ENCODE measurements at regions not wholly inside any gene's neighbourhood (a gene's known extent, or its start where the extent isn't known, plus 50 kb on each side); places are given as distances from the start of the nearest gene placed in this dataset.

DNA sequence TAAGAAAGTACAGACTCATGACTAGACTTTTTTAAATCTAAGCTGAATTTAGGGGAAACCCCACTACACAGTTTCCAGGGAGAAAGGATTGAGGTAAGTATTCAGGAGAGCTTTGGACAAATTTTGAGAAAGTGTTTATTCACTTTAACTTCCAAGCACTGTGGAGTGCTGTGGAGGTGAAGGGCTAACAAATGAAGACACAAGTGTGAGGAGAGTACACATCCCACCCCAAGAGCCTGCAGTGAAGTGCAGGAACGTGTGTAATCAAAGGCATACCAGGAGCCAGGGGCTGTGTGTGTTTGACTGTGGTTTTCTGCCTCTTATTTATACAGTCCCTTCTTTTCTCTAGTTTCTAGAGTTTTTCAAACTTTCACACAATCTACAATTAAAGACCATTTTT lies 118.3 kb downstream of the CMPK2 start:
- Histone ChIP-seq H3K4me2 (ENCODE audit: low read depth, low read length, poor library complexity, severe bottlenecking) (no peak overlapping the region), H3K27me3 (ENCODE audit: low read length) (no peaks in the 10 kb centered on the region), H2AFZ (ENCODE audit: low read length) (no peak overlapping the region), H3K36me3 (ENCODE audit: insufficient read depth, low read length) (peaks cover 4% of the 10 kb centered on the region; the same call in 1 of the 2 replicates), H3K4me1 (ENCODE audit: low read length) (peaks cover 10% of the 10 kb centered on the region), H3K9ac (ENCODE audit: low read length) (no peak overlapping the region), H3K9me2 (replicated peaks; ENCODE audit: insufficient read depth, low read length) (no peaks in the 10 kb centered on the region), H4K20me1 (ENCODE audit: insufficient read depth, low read depth, low read length) (0 out of 2 replicates have a peak, but pooled peaks cover 4% of the 10 kb centered on the region), H3K27ac (ENCODE audit: low read length) (no peak overlapping the region), H3K4me3 (ENCODE audit: low read length) (no peak overlapping the region), H3K9me3 (ENCODE audit: low read length) (no peaks in the 10 kb centered on the region), H3K79me2 (ENCODE audit: low read length) (no peaks in the 10 kb centered on the region)
- no peak for DNase-seq

DNA sequence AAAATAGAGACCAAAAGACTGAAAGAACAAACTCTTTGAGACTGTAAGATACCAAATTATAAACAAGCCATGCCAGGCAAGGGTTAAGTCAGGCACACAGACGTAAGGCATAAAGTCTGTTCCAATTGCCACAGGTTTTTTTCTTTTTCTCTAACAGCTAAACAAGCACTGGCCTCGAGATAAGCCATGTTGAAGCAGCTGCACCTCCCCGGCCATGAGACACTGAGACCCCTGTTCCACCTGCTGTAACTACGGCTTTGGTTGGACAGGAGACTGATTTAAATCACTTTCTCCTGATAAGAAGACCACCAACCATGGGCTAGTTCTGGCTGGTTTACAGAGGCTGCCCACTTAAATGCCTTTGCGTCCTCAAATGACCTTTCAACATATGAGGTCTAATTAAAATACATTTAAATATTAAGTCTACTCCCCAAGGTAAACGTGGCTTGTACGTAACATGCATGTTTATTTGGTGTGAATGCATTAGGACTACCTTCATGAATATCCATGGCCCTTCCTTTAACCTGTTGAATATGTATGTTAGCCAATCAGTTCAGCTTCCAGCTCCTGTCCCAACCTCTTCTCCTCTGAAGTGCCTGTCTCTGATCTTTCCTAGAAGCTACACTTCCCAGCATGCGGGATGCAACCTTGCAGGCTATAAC lies 117.2 kb downstream of the CMPK2 start:
- no peaks in the 10 kb centered on the region for H3K9me2 ChIP-seq (replicated peaks; ENCODE audit: insufficient read depth, low read length)
- H3K9me3 ChIP-seq (ENCODE audit: low read length) = no peaks in the 10 kb centered on the region
- DNase-seq = no peak
- no peaks in the 10 kb centered on the region for H3K27me3 ChIP-seq (ENCODE audit: low read length)
- H3K9ac ChIP-seq (ENCODE audit: low read length) = no peak overlapping the region
- H3K4me1 ChIP-seq (ENCODE audit: low read length) = peaks cover 10% of the 10 kb centered on the region
- peaks cover 4% of the 10 kb centered on the region; the same call in 1 of the 2 replicates for H3K36me3 ChIP-seq (ENCODE audit: insufficient read depth, low read length)
- no peaks in the 10 kb centered on the region for H3K79me2 ChIP-seq (ENCODE audit: low read length)
- 0 out of 2 replicates have a peak, but pooled peaks cover 4% of the 10 kb centered on the region for H4K20me1 ChIP-seq (ENCODE audit: insufficient read depth, low read depth, low read length)
- no peak overlapping the region for H3K4me2 ChIP-seq (ENCODE audit: low read depth, low read length, poor library complexity, severe bottlenecking)
- H3K27ac ChIP-seq (ENCODE audit: low read length) = no peak overlapping the region
- no peak overlapping the region for H3K4me3 ChIP-seq (ENCODE audit: low read length)
- no peak overlapping the region for H2AFZ ChIP-seq (ENCODE audit: low read length)

- no peaks in the 10 kb centered on the region for H3K9me3 ChIP-seq (ENCODE audit: low read length)
Measured at GRCh38 chr2:6749962-6750361, 115.7 kb downstream of the CMPK2 start.

GRCh38 chr2:6750411-6751158 lies 115.1 kb downstream of the CMPK2 start:
- Histone ChIP-seq H3K36me3 (ENCODE audit: insufficient read depth, low read length) (peaks cover 1% of the 10 kb centered on the region; the same call in 1 of the 2 replicates), H2AFZ (ENCODE audit: low read length) (no peak overlapping the region), H4K20me1 (ENCODE audit: insufficient read depth, low read depth, low read length) (0 out of 2 replicates have a peak, but pooled peaks cover 4% of the 10 kb centered on the region), H3K4me1 (ENCODE audit: low read length) (peaks cover 10% of the 10 kb centered on the region), H3K27me3 (ENCODE audit: low read length) (no peaks in the 10 kb centered on the region), H3K79me2 (ENCODE audit: low read length) (no peaks in the 10 kb centered on the region), H3K4me2 (ENCODE audit: low read depth, low read length, poor library complexity, severe bottlenecking) (no peak overlapping the region), H3K27ac (ENCODE audit: low read length) (no peak overlapping the region), H3K9me3 (ENCODE audit: low read length) (no peaks in the 10 kb centered on the region), H3K4me3 (ENCODE audit: low read length) (no peak overlapping the region), H3K9me2 (replicated peaks; ENCODE audit: insufficient read depth, low read length) (no peaks in the 10 kb centered on the region), H3K9ac (ENCODE audit: low read length) (no peak overlapping the region)
- DNase-seq = no peak

More at GRCh38 chr2:6749962-6750361, 115.7 kb downstream of the CMPK2 start:
- Histone ChIP-seq H3K4me2 (ENCODE audit: low read depth, low read length, poor library complexity, severe bottlenecking) (no peak overlapping the region), H3K9ac (ENCODE audit: low read length) (no peak overlapping the region), H3K27ac (ENCODE audit: low read length) (no peak overlapping the region), H3K79me2 (ENCODE audit: low read length) (no peaks in the 10 kb centered on the region), H3K9me2 (replicated peaks; ENCODE audit: insufficient read depth, low read length) (no peaks in the 10 kb centered on the region), H3K4me1 (ENCODE audit: low read length) (peaks cover 10% of the 10 kb centered on the region), H3K36me3 (ENCODE audit: insufficient read depth, low read length) (peaks cover 4% of the 10 kb centered on the region; the same call in 1 of the 2 replicates), H3K27me3 (ENCODE audit: low read length) (no peaks in the 10 kb centered on the region), H4K20me1 (ENCODE audit: insufficient read depth, low read depth, low read length) (0 out of 2 replicates have a peak, but pooled peaks cover 4% of the 10 kb centered on the region), H3K4me3 (ENCODE audit: low read length) (no peak overlapping the region), H2AFZ (ENCODE audit: low read length) (no peak overlapping the region)
- no peak for DNase-seq

- Histone ChIP-seq H3K4me3 (ENCODE audit: low read length) (no peak overlapping the region), H4K20me1 (ENCODE audit: insufficient read depth, low read depth, low read length) (0 out of 2 replicates have a peak, but pooled peaks cover 4% of the 10 kb centered on the region), H3K36me3 (ENCODE audit: insufficient read depth, low read length) (no peaks in the 10 kb centered on the region; the same call in 1 of the 2 replicates), H3K27me3 (ENCODE audit: low read length) (no peaks in the 10 kb centered on the region), H3K9me2 (replicated peaks; ENCODE audit: insufficient read depth, low read length) (no peaks in the 10 kb centered on the region), H3K4me2 (ENCODE audit: low read depth, low read length, poor library complexity, severe bottlenecking) (no peak overlapping the region), H3K9ac (ENCODE audit: low read length) (no peak overlapping the region), H2AFZ (ENCODE audit: low read length) (no peak overlapping the region), H3K9me3 (ENCODE audit: low read length) (no peaks in the 10 kb centered on the region), H3K4me1 (ENCODE audit: low read length) (0 out of 2 replicates have a peak, but pooled peaks cover 4% of the 10 kb centered on the region), H3K27ac (ENCODE audit: low read length) (no peak overlapping the region), H3K79me2 (ENCODE audit: low read length) (no peaks in the 10 kb centered on the region)
- no peak for DNase-seq
Measured at GRCh38 chr2:6754419-6754818, 111.3 kb downstream of the CMPK2 start.

DNA sequence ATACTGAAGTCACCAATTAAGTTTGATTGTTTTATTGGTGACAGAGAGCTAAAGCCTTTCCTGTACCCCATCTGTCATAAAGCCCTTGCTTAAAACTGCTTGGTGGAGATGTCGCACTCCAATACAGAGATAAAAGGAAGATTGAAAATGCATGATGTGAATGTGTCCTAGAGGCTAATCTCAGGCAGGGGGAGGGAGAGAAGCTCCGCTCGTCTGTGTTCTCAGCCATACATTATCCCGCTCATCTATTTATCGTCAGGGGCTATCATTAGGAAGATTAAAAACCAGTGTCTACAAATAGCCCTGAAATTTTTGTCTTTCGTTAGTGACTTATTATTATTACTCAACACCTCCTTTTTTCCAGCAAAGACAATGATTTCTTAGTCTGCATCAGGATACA lies 110.3 kb downstream of the CMPK2 start:
- Histone ChIP-seq H3K9me3 (ENCODE audit: low read length) (no peaks in the 10 kb centered on the region), H2AFZ (ENCODE audit: low read length) (no peak overlapping the region), H3K4me2 (ENCODE audit: low read depth, low read length, poor library complexity, severe bottlenecking) (no peak overlapping the region), H3K79me2 (ENCODE audit: low read length) (no peaks in the 10 kb centered on the region), H3K4me3 (ENCODE audit: low read length) (no peak overlapping the region), H3K27me3 (ENCODE audit: low read length) (no peaks in the 10 kb centered on the region), H3K9ac (ENCODE audit: low read length) (no peak overlapping the region), H4K20me1 (ENCODE audit: insufficient read depth, low read depth, low read length) (0 out of 2 replicates have a peak, but pooled peaks cover 4% of the 10 kb centered on the region), H3K27ac (ENCODE audit: low read length) (no peak overlapping the region), H3K4me1 (ENCODE audit: low read length) (0 out of 2 replicates have a peak, but pooled peaks cover 4% of the 10 kb centered on the region), H3K9me2 (replicated peaks; ENCODE audit: insufficient read depth, low read length) (no peaks in the 10 kb centered on the region), H3K36me3 (ENCODE audit: insufficient read depth, low read length) (peaks cover 7% of the 10 kb centered on the region; the same call in 1 of the 2 replicates)
- DNase-seq = no peak

DNA sequence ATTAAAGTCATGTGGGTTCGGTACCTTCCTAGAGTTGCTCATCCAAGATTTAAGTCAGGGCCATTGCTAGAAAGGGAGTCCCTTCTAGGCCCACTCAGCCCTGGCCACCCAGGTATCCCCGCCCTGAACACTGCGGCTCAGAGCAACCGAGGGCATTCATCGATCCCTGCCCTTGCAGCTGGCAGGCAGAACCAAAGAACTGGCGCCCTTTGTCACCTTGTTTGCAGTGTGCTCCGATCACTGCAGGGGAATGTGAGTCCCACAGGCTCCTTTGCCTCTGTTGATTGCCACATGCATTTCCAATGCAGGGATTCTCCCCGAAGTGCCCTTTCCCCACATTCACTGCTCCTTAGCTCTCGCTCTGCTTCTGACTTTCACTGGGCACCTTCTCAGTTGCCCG lies 108.5 kb downstream of the CMPK2 start:
- no peak overlapping the region for H2AFZ ChIP-seq (ENCODE audit: low read length)
- H3K79me2 ChIP-seq (ENCODE audit: low read length) = no peaks in the 10 kb centered on the region
- no peak overlapping the region for H3K4me2 ChIP-seq (ENCODE audit: low read depth, low read length, poor library complexity, severe bottlenecking)
- H3K4me3 ChIP-seq (ENCODE audit: low read length) = no peak overlapping the region
- no peaks in the 10 kb centered on the region for H3K4me1 ChIP-seq (ENCODE audit: low read length)
- no peaks in the 10 kb centered on the region for H4K20me1 ChIP-seq (ENCODE audit: insufficient read depth, low read depth, low read length)
- H3K36me3 ChIP-seq (ENCODE audit: insufficient read depth, low read length) = peaks cover 8% of the 10 kb centered on the region; the same call in 1 of the 2 replicates
- no peak overlapping the region for H3K27ac ChIP-seq (ENCODE audit: low read length)
- H3K9ac ChIP-seq (ENCODE audit: low read length) = no peak overlapping the region
- DNase-seq = no peak
- H3K9me3 ChIP-seq (ENCODE audit: low read length) = no peaks in the 10 kb centered on the region
- H3K27me3 ChIP-seq (ENCODE audit: low read length) = no peaks in the 10 kb centered on the region
- no peaks in the 10 kb centered on the region for H3K9me2 ChIP-seq (replicated peaks; ENCODE audit: insufficient read depth, low read length)

DNA sequence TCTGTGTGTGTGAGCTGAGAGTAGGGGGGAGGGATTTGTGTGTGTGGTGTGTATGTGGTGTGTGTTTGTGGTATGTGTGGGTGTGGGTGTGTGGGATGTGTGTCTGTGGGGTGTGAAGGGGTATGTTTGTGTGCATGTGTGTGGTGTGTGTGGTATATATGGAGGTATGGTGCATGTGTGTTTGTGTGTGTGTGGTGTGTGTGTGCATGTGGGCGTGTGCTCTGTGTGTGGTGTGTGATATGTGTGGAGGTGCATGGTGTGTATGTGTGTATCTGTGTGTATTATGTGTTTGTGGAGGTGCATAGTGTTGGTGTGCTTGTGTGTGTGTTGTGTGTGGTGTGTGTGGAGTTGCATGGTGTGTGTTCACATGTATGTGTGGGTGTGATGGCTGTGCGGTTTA lies 106.0 kb downstream of the CMPK2 start:
- Histone ChIP-seq H3K79me2 (ENCODE audit: low read length) (no peaks in the 10 kb centered on the region), H4K20me1 (ENCODE audit: insufficient read depth, low read depth, low read length) (no peaks in the 10 kb centered on the region), H3K27ac (ENCODE audit: low read length) (no peak overlapping the region), H3K9me3 (ENCODE audit: low read length) (no peaks in the 10 kb centered on the region), H3K4me3 (ENCODE audit: low read length) (no peak overlapping the region), H2AFZ (ENCODE audit: low read length) (no peak overlapping the region), H3K4me2 (ENCODE audit: low read depth, low read length, poor library complexity, severe bottlenecking) (no peak overlapping the region), H3K27me3 (ENCODE audit: low read length) (no peaks in the 10 kb centered on the region), H3K9me2 (replicated peaks; ENCODE audit: insufficient read depth, low read length) (no peaks in the 10 kb centered on the region), H3K9ac (ENCODE audit: low read length) (no peak overlapping the region), H3K4me1 (ENCODE audit: low read length) (no peaks in the 10 kb centered on the region), H3K36me3 (ENCODE audit: insufficient read depth, low read length) (peaks cover 8% of the 10 kb centered on the region; the same call in 1 of the 2 replicates)
- no peak for DNase-seq

Data from Karpas-422 (cell line).